H9 (cell line): ENCODE measurements at regions not wholly inside any gene's neighbourhood (a gene's known extent, or its start where the extent isn't known, plus 50 kb on each side); places are given as distances from the start of the nearest gene placed in this dataset.

ENCODE experiments used
- DNase-seq: peaks from one replicate; pipeline ENCODE4 v3.0.0-alpha.2; 2017
- H2AFZ ChIP-seq: one replicate; pipeline ENCODE4 v1.6.1; 2013; ENCODE audit warnings: mild to moderate bottlenecking, low read length, control low read depth, moderate library complexity
- H2AK5ac ChIP-seq: 2 replicates; pipeline ENCODE4 v1.6.1; 2013; ENCODE audit warnings: low read length, control low read depth, mixed read lengths; ENCODE audit not compliant: insufficient read length
- H2BK120ac ChIP-seq: one replicate; pipeline ENCODE4 v1.6.1; 2013; ENCODE audit warnings: low read depth, mild to moderate bottlenecking, low read length, control low read depth, inconsistent platforms; ENCODE audit not compliant: poor library complexity, severe bottlenecking
- H2BK12ac ChIP-seq: 2 replicates; pipeline ENCODE4 v1.6.1; 2013; ENCODE audit warnings: low read length, control low read depth, mixed read lengths, low read depth; ENCODE audit not compliant: insufficient read length
- H2BK15ac ChIP-seq: 2 replicates; pipeline ENCODE4 v1.6.1; 2013; ENCODE audit warnings: low read depth, low read length, control low read depth
- H2BK20ac ChIP-seq: one replicate; pipeline ENCODE4 v1.6.1; 2013; ENCODE audit warnings: low read depth, mild to moderate bottlenecking, low read length, control low read depth, inconsistent platforms; ENCODE audit not compliant: poor library complexity, severe bottlenecking
- H2BK5ac ChIP-seq: 2 replicates; pipeline ENCODE4 v1.6.1; 2013; ENCODE audit warnings: low read length, control low read depth, mixed read lengths; ENCODE audit not compliant: insufficient read length
- H3K14ac ChIP-seq: 2 replicates; pipeline ENCODE4 v1.6.1; 2013; ENCODE audit warnings: low read length, control low read depth; ENCODE audit not compliant: insufficient read depth
- H3K18ac ChIP-seq: 2 replicates; pipeline ENCODE4 v1.6.1; 2013; ENCODE audit warnings: low read depth, mild to moderate bottlenecking, mixed read lengths, low read length, control low read depth; ENCODE audit not compliant: insufficient read length
- H3K23ac ChIP-seq: 2 replicates; pipeline ENCODE4 v1.6.1; 2013; ENCODE audit warnings: low read length, control low read depth, mixed read lengths, low read depth; ENCODE audit not compliant: insufficient read length
- H3K23me2 ChIP-seq: 2 replicates; pipeline ENCODE4 v1.6.1; 2013; ENCODE audit warnings: low read depth, mild to moderate bottlenecking, mixed read lengths, low read length, control low read depth; ENCODE audit not compliant: insufficient read length, poor library complexity, severe bottlenecking
- H3K27ac ChIP-seq: 2 replicates; pipeline ENCODE4 v1.5.1; 2013; ENCODE audit warnings: low read length, control low read depth, mixed read lengths, low read depth; ENCODE audit not compliant: insufficient read length
- H3K27me3 ChIP-seq: 2 replicates; pipeline ENCODE4 v1.6.1; 2013; ENCODE audit warnings: low read length, control low read depth, inconsistent platforms; ENCODE audit not compliant: insufficient read depth
- H3K4ac ChIP-seq: 2 replicates; pipeline ENCODE4 v1.6.1; 2013; ENCODE audit warnings: low read depth, mild to moderate bottlenecking, control low read depth, inconsistent platforms, low read length, moderate library complexity
- H3K4me1 ChIP-seq: 2 replicates; pipeline ENCODE4 v1.6.1; 2013; ENCODE audit warnings: low read length, control low read depth, inconsistent platforms; ENCODE audit not compliant: insufficient read depth
- H3K4me2 ChIP-seq: 2 replicates; pipeline ENCODE4 v1.6.1; 2013; ENCODE audit warnings: low read length, control low read depth, mixed read lengths; ENCODE audit not compliant: insufficient read length, insufficient read depth
- H3K56ac ChIP-seq: 2 replicates; pipeline ENCODE4 v1.6.1; 2013; ENCODE audit warnings: low read depth, mild to moderate bottlenecking, mixed read lengths, low read length, control low read depth; ENCODE audit not compliant: insufficient read length
- H3K79me1 ChIP-seq: 2 replicates; pipeline ENCODE4 v1.6.1; 2013; ENCODE audit warnings: low read depth, mild to moderate bottlenecking, moderate library complexity, low read length, control low read depth, inconsistent platforms; ENCODE audit not compliant: insufficient read depth, poor library complexity, severe bottlenecking
- H3K79me2 ChIP-seq: 2 replicates; pipeline ENCODE4 v1.6.1; 2013; ENCODE audit warnings: low read length, control low read depth, inconsistent platforms; ENCODE audit not compliant: insufficient read depth
- H3K9ac ChIP-seq: 2 replicates; pipeline ENCODE4 v1.6.1; 2013; ENCODE audit warnings: low read length, control low read depth, mixed read lengths; ENCODE audit not compliant: insufficient read length; ENCODE audit errors: extremely low read depth
- H3K9me3 ChIP-seq: one replicate; pipeline ENCODE4 v1.6.1; 2013; ENCODE audit warnings: low read depth, low read length, inconsistent platforms; ENCODE audit not compliant: control insufficient read depth
- H3T11ph ChIP-seq: one replicate; pipeline ENCODE4 v1.6.1; 2013; ENCODE audit warnings: mild to moderate bottlenecking, low read length, control low read depth, inconsistent platforms
- H4K20me1 ChIP-seq: one replicate; pipeline ENCODE4 v1.6.1; 2013; ENCODE audit not compliant: control insufficient read depth, insufficient read length, insufficient read depth
- H4K5ac ChIP-seq: 2 replicates; pipeline ENCODE4 v1.6.1; 2013; ENCODE audit warnings: low read depth, mild to moderate bottlenecking, mixed read lengths, low read length, control low read depth; ENCODE audit not compliant: insufficient read length
- H4K8ac ChIP-seq: replicated peaks from 2 replicates; pipeline ENCODE4 v1.6.1; 2013; ENCODE audit warnings: low read length, control low read depth, mixed read lengths, low read depth; ENCODE audit not compliant: insufficient read length
- H4K91ac ChIP-seq: 2 replicates; pipeline ENCODE4 v1.6.1; 2013; ENCODE audit warnings: low read depth, mild to moderate bottlenecking, moderate library complexity, mixed read lengths, low read length, control low read depth; ENCODE audit not compliant: insufficient read length
- H3K27ac Mint-ChIP-seq, 3 experiments: 2 replicates in 2 of 3; 3 replicates in 1 of 3; pipeline ENCODE4 v1.8.0; 2020 to 2021; ENCODE audit warnings: mixed read lengths in 3 of 3, mild to moderate bottlenecking in 1 of 3, moderate library complexity in 1 of 3
- H3K27me3 Mint-ChIP-seq: 2 replicates; pipeline ENCODE4 v1.8.0; 2021; ENCODE audit warnings: low read depth, mild to moderate bottlenecking, moderate library complexity, mixed read lengths
- H3K36me3 Mint-ChIP-seq, 3 experiments: 2 replicates in 2 of 3; 3 replicates in 1 of 3; pipeline ENCODE4 v1.8.0; 2020 to 2021; ENCODE audit warnings: low read depth in 3 of 3, mixed read lengths in 3 of 3; ENCODE audit not compliant: insufficient read depth in 1 of 3
- H3K4me1 Mint-ChIP-seq, 2 experiments: 2 replicates each; pipeline ENCODE4 v1.8.0; 2020; ENCODE audit warnings: mixed read lengths in 2 of 2
- H3K4me3 Mint-ChIP-seq, 2 experiments: 2 replicates in 1 of 2; 3 replicates in 1 of 2; pipeline ENCODE4 v1.8.0; 2020 to 2021; ENCODE audit warnings: mild to moderate bottlenecking in 2 of 2, mixed read lengths in 2 of 2, moderate library complexity in 1 of 2
- H3K9me3 Mint-ChIP-seq, 2 experiments: 2 replicates in 1 of 2; 3 replicates in 1 of 2; pipeline ENCODE4 v1.8.0; 2020; ENCODE audit warnings: mild to moderate bottlenecking in 2 of 2, mixed read lengths in 2 of 2, moderate library complexity in 1 of 2
- WGBS: extraction: QIAGEN DNeasy Blood & Tissue Kit; methylation state at CpG from one replicate; pipeline ENCODE4 v1.1.7; 2013; ENCODE audit warnings: missing lambda C conversion rate, low lambda C conversion rate, mixed read lengths; ENCODE audit not compliant: insufficient read length; ENCODE audit errors: extremely low coverage; 5-methylcytosine and 5-hydroxymethylcytosine counted together
- TF ChIP-seq, protein P1 (sequence below): fragments of 200-600 bp; sonication (generic); conservative IDR thresholded peaks from 3 replicates; pipeline ENCODE4 v1.8.0; 2021; ENCODE audit warnings: antibody characterized with exemption, mild to moderate bottlenecking

DNA sequence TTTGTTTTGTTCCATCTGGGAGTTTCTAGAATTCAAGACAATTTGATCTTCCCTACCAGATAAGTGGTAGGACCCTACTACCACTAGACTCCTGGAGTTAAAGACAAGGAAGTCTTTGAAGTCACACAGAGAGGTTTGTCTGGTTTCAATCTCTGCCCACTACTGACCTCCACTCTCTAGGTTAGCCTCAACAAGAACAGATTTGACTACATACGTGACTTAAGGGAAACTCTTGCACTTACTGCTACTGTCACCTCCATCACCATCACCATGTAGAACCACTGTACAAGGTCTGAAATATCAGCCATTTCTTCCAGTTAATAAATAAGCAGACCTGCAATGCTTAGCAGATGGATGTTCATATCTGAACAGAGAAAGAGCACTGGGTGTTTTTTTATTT lies 148.3 kb upstream of the ARHGEF26 start:
- Histone ChIP-seq H3K4me2 (no peak overlapping the region), H3K9ac (no peak overlapping the region), H3K9me3 (no peaks in the 10 kb centered on the region), H3K23me2 (no peaks in the 10 kb centered on the region), H3K18ac (no peak overlapping the region), H3K56ac (no peak overlapping the region), H2AK5ac (no peak overlapping the region), H3K27me3 (no peaks in the 10 kb centered on the region), H3K79me2 (no peaks in the 10 kb centered on the region), H2AFZ (no peak overlapping the region), H2BK120ac (no peak overlapping the region), H2BK15ac (no peak overlapping the region), H4K8ac (no peak overlapping the region), H4K5ac (no peak overlapping the region), H3K23ac (no peak overlapping the region), H2BK20ac (no peak overlapping the region), H4K20me1 (no peaks in the 10 kb centered on the region), H3K14ac (no peak overlapping the region), H3T11ph (no peak overlapping the region), H3K4ac (no peak overlapping the region), H2BK5ac (no peak overlapping the region), H3K79me1 (no peaks in the 10 kb centered on the region), H4K91ac (no peak overlapping the region), H3K4me1 (no peaks in the 10 kb centered on the region), H3K27ac (no peak overlapping the region), H2BK12ac (no peak overlapping the region)
- WGBS: no CpG with 5 or more reads among the region's 1 CpG
- H3K4me3 Mint-ChIP-seq: no peak overlapping the region
- H3K27me3 Mint-ChIP-seq: no peaks in the 10 kb centered on the region
- TF ChIP-seq, protein P1, sequence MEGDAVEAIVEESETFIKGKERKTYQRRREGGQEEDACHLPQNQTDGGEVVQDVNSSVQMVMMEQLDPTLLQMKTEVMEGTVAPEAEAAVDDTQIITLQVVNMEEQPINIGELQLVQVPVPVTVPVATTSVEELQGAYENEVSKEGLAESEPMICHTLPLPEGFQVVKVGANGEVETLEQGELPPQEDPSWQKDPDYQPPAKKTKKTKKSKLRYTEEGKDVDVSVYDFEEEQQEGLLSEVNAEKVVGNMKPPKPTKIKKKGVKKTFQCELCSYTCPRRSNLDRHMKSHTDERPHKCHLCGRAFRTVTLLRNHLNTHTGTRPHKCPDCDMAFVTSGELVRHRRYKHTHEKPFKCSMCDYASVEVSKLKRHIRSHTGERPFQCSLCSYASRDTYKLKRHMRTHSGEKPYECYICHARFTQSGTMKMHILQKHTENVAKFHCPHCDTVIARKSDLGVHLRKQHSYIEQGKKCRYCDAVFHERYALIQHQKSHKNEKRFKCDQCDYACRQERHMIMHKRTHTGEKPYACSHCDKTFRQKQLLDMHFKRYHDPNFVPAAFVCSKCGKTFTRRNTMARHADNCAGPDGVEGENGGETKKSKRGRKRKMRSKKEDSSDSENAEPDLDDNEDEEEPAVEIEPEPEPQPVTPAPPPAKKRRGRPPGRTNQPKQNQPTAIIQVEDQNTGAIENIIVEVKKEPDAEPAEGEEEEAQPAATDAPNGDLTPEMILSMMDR: no peak
- no peak for DNase-seq
- H3K9me3 Mint-ChIP-seq: no peaks in the 10 kb centered on the region
- no peaks in the 10 kb centered on the region for H3K4me1 Mint-ChIP-seq
- H3K27ac Mint-ChIP-seq: no peak overlapping the region
- H3K36me3 Mint-ChIP-seq: no peaks in the 10 kb centered on the region
